ENCODE measurements at regions not wholly inside any gene's neighbourhood (a gene's known extent, or its start where the extent isn't known, plus 50 kb on each side); places are given as distances from the start of the nearest gene placed in this dataset.
"Not testable (repeated sequence)": the region's sequence is repeated elsewhere in the genome, so short reads cannot be mapped to it uniquely, and the experiment has no call there.

DNA sequence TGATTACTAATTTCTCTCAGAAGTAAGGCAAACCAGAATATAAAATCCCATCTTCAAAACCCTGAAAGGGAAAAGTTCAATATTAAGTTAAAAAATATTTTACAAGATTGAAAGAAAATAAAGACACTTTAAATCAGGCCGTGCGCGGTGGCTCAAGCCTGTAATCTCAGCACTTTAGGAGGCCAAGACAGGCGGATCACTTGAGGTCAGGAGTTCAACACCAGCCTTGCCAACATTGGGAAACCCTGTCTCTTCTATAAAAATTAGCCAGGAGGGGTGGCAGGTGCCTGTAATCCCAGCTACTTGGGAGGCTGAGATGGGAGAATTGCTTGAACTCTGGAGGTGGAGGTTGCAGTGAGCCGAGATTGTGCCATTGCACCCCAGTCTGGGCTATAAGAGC is 364.6 kb upstream of the PIK3R1 start:
- not testable (repeated sequence) for DNase-seq (ENCODE audit: low read depth, low spot score); H3K27ac ChIP-seq

DNA sequence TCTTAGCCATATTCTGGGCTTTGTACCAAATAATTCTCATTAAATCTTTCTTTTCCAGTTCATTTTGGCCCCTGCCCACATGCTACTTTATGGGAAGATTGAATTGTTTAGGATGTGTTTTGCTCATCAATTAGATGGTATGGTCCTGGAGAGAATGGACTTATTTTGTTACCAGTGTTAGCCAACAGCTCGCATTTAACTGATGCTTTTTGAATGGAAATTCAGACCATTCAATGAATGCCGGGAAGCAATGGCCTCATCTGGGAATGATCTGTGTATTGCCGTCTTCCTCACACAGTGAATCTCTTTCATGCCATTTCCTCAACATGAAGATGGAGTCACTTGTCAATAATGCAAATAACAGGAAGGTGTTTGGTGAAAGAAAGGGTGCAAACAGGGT is 370.6 kb upstream of the PIK3R1 start:
- DNase-seq (ENCODE audit: low read depth, low spot score), result no peak
- no peak overlapping the region for H3K27ac ChIP-seq

DNA sequence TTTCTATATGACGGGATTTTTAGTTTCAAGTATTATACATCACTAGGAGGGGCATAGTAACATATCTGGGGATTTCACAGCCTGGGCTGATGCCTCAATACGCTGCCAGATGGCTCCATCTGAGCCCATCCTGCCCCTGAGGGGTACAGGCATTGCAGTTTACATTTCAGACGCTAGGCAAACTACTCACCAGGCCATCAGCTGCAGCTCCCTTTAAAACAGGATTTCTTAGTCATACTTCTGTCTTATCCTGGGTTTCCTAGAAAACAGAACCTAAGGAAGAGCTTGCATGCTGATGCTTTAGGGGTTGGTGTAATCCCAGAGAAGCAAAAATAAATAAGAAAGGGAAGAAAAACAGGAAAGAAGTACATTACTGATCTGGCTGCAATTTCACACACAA is 372.8 kb upstream of the PIK3R1 start:
- DNase-seq (ENCODE audit: low read depth, low spot score), result no peak
- H3K27ac ChIP-seq, result no peak overlapping the region

DNA sequence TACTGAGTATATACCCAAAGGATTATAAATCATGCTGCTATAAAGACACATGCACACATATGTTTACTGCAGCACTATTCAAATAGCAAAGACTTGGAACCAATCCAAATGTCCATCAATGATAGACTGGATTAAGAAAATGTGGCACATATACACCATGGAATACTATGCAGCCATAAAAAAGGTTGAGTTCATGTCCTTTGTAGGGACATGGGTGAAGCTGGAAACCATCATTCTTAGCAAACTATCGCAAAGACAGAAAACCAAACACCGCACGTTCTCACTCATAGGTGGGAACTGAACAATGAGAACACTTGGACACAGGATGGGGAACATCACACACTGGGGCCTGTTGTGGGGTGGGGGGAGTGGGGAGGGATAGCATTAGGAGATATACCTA is 378.3 kb upstream of the PIK3R1 start:
- not testable (repeated sequence) for H3K27ac ChIP-seq; DNase-seq (ENCODE audit: low read depth, low spot score)

DNA sequence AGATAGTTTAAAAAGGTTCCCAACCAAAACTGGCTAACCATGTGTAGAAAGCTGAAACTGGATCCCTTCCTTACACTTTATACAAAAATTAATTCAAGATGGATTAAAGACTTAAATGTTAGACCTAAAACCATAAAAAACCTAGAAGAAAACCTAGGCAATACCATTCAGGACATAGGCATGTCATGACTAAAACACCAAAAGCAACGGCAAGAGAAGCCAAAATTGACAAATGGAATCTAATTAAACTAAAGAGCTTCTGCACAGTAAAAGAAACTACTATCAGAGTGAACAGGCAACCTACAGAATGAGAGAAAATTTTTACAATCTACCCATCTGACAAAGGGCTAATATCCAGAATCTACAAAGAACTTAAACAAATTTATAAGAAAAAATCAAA is 379.1 kb upstream of the PIK3R1 start:
- not testable (repeated sequence) for DNase-seq (ENCODE audit: low read depth, low spot score); H3K27ac ChIP-seq

DNA sequence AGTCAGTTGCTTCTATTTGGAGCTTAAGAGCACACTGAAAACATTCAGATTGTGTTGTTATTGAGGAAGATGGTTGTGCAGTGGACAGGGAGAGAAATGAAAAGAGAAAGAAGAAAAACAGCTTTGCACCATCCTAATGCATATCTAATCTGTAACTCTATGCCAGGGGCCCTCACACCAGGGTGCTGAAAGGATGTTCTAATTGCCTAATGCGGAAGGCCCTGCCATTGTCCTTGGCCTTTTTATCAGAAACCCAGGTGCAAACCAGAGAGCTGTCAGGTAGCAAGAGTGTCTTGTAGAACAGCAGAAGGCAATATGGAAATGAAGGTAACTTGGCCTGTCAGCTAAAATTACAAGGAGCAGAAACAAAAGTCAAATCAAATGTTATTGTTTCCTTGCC is 384.5 kb upstream of the PIK3R1 start:
- no peak for DNase-seq (ENCODE audit: low read depth, low spot score)
- no peak overlapping the region for H3K27ac ChIP-seq

DNA sequence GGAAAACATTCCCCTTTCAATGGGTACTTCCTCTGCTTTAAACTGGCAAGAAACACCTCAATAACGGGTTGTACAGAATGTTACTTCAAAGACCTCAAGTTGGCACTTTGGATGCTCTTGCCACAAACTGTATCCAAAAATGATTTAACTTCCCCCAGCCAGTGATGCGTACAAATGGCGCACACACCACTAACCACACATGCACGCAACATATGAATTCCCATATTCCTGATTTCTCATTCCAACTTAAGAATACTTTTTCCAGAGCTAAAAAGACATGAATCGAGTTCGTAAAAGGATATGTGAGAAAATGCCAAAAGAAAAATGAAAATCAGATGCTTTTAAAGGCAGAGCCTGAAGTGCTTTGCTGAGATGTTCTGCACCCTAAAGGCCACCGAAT is 388.0 kb upstream of the PIK3R1 start:
- no peak for DNase-seq (ENCODE audit: low read depth, low spot score)
- no peak overlapping the region for H3K27ac ChIP-seq

DNA sequence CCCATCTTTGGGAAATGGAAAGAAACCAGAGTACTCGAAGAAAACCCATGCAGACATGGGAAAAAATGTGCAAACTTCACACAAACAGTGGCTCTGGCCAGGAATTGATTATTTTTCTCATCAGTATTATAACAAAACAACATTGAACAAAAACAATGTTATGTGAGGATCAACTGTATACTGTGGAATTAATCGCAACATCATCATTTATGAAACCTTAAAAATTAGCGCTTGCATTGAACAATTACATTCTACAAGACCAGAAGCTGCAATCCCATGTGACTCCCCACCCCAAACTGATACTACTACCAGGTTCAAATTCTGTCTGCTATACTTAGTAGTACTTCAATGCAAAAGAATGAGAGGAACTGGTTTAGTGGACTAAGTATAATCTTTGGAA is 390.7 kb upstream of the PIK3R1 start:
- DNase-seq (ENCODE audit: low read depth, low spot score), result no peak
- no peak overlapping the region for H3K27ac ChIP-seq

DNA sequence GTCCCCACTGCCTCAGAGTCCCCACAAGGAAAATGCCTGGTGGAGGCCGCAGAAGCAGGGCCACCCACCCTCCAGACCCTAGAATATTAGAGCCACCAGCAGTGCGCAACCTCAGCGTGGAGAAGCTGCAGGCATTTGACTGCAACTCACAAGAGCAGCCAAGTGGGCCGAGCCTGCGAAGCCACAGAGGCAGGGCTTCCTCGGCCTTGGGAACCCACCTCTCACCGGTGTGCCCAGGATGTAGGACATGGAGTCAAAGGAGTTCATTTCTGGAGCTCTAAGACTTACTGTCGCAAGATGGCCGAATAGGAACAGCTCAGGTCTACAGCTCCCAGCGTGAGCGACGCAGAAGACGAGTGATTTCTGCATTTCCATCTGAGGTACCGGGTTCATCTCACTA is 397.9 kb upstream of the PIK3R1 start:
- no peak overlapping the region for H3K27ac ChIP-seq
- no peak for DNase-seq (ENCODE audit: low read depth, low spot score)

DNA sequence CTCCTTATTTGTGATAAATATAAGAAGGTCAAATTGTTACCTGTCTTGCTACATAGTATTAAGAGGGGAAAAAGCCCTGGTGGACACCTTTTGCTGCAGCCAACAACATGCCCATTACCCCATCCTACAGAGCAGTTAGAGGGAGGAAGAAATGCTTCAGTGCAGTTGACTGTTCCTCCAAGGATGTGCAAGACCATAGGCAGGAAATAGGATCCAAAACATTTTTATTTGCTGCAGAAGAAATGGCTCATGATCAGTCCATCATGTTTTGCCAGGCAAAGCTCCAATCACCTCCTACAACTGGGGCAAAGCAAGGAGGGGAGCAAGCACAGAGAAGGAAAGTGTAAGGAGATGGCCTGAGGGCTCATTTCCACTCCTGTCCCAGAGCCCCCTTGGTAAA is 399.1 kb upstream of the PIK3R1 start:
- DNase-seq (ENCODE audit: low read depth, low spot score), result no peak
- H3K27ac ChIP-seq, result peak overlapping the region; percentile 55

DNA sequence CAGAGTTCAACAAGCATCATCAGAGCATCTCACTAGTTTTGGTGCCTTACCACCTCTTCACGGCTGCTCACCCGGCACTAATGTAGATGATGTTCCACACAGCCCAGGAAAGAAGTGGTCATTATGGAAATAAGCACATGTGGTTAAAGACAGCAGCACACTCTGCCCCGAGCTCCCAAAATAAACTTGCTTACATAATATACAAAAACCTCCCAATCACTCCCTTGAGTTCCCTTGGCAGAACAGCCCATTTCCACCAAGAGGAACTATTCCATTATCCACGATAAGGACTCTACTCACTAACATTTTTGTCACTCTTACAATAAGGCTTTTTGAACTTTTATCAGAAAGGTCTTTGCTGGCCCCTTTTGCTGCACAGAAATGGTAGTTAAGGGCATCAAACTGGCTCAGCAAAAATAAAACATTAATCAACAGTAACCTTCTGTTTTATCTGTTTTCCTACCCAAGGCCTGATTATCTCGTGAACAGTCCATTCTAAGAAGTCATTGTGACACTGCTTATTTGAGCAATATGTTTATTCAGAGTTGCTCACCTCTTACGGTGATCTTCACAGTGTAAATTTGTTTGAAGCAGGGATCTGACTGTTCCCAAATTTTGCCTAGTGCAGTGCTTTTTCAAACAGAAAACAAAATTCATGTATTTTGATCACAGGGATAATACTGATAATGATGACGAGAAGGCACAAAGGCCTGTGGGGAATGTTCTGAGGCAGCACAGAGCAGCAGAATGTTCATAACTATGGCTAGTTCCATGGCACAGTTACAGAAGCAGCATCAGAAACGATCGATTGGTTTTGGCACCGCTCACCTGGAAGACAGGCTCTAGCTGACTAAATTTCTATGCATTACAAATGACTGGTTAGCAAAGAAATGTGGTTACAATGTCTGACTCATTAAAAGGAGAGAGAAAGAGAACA is 399.8 kb upstream of the PIK3R1 start:
- H3K27ac ChIP-seq, result peak overlapping the region; percentile 55
- DNase-seq (ENCODE audit: low read depth, low spot score), result peak; percentile 58

DNA sequence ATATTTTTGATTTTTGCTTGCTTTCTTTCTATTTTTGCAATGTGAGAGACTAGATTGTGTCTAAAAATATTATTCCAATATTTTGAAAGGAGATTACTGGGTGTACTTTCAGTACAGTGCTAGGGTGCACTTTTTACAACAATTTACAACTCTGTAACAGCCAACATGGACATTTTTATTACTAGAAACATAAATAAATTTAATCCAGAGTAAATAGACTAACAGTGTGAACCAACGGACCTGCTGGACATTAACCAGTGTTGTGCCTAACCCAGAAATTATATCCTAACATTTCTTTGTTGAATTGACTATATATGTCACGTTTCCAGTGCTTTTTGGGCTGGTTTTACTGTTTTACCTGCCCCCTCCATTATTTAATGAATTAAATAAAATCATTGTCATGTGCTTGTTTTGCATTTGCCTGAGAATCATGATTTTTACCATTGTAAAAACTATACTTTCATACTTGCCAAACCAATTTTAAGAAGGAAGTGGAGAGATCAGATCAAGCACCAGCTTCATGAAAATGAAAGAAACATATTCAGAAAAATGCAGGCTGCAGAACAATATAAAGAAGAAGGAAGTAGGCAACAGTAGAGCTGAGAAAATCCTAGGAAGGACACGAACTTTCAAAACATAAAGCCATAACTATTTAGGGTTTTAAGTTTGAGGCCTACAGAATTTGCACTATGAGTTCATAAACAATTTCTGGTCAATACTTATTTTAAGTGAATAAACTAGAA is 400.8 kb upstream of the PIK3R1 start:
- DNase-seq (ENCODE audit: low read depth, low spot score), result no peak
- no peak overlapping the region for H3K27ac ChIP-seq

DNA sequence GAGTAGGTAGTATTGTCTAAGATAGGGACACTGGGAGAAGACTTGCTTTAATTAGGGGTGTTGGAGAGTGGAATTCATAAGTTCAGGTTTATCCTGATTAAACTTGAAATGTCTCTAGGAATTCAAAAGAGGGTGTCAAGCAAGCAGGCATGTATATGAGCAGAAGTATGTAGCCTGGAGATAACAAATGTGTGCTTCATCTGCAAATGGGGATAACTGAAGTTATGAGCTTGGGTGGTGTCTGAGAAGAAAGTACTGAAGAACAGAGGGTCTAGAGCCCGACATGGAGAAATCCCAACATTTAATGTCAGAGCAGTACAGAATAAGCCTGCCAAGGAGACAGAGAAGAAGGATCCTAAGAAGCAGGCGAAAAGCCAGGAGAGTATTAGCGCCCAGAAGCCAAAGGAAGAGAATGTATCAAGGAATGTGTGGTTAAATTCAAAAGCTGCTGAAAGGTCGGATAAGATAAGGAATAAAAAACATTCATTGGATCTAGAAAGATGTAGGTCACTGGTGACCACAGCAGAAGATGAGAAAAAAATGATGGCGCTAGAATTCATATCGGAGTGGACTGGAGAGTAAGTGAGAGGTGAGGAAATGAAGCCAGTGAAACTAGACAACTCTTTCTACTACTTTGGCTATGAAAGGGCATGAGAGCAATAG is 401.5 kb upstream of the PIK3R1 start:
- no peak for DNase-seq (ENCODE audit: low read depth, low spot score)
- H3K27ac ChIP-seq, result no peak overlapping the region

DNA sequence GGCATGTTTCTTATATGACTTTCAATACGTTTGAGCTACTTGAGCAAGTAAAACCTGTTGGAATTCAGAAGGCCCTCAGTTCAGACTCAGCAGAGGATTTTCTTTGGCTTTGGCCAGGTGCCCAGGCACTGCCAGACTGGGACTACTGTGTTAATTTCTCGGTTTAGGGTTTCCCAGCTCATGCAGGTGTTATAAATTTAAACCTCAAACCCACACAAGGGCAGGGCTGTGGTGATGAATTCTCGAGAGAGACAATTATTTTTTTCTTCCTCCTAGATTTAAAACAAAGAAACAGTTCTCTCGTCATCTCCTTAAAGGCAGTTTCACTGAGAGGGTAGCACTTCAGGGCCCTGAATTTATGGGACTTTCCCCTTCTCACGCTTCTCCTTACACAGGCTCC is 406.0 kb upstream of the PIK3R1 start:
- no peak for DNase-seq (ENCODE audit: low read depth, low spot score)
- no peak overlapping the region for H3K27ac ChIP-seq

DNA sequence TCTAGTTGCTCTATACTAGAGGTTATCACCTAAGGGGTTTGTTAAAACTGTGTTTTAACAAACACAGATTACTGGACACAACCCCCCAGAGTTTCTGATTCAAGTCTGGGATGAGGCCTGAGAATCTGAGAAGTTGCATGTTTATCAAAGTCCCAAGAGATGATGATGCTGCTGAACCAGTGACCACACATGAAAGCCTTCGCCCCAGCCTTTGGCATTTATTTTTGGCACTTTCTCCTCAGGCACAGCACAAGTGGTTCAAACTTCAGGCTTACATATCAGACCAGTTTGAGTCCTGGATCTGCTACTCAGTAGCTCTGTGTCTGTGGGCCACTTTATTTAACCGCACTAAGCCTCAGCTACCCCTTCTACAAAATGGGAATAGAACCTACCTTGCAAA is 407.2 kb upstream of the PIK3R1 start:
- DNase-seq (ENCODE audit: low read depth, low spot score), result no peak
- H3K27ac ChIP-seq, result no peak overlapping the region

DNA sequence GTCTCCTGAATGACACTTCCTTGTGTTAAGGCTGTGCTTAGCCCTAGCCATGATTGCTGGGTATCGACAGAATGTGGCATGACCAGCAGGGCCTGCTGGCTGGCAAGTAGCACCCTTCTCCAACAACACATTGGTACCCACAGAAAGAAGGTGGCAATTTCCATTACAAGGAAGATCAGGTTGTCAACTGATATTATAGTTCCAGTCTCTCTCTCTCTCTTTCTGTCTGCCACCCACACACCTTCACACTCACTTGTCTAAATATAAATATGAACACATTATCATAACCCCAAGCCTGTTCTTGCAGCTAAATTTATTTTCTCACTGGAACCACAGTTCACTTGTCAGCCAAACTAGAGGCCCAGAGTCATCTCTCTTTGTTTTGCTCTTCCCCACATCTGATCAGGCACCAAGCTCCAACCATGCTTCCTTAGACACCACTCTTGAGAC is 408.1 kb upstream of the PIK3R1 start:
- H3K27ac ChIP-seq, result no peak overlapping the region
- DNase-seq (ENCODE audit: low read depth, low spot score), result no peak

DNA sequence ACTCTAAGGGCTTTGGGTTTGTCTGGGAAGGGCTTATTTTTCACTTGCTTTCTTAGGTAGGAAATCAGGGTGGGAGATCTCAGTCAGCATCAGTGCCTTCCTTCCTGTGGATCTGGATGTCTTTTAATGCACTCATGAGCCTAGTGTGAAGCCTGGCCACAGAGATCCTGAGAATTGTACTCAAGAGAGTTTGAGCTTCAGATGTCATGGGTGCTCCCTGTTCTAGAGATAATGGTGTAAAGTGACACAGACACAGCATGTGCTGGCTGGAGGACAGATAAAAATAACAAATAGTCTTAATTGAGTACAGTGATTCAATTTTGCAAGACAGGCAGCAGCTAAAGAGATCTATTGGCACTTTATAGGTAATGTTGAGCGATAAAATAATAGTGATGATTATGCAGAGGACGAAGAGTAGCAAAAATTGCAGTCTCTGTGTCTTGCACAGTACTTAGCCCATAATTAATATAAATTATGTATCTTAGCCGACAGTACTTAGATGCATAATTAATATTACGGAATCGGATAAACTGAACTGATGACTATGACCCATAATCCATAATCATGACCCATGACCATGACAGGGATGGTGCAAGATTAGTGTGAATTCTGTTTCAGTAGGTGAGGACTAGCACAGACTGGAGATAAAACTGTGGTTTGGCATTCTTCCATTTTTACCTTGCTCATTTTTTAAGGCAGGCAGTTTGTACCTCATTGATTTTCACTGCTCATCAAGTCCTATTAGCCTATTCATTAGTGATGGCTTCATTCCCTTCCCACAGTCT is 408.7 kb upstream of the PIK3R1 start:
- no peak for DNase-seq (ENCODE audit: low read depth, low spot score)
- no peak overlapping the region for H3K27ac ChIP-seq

DNA sequence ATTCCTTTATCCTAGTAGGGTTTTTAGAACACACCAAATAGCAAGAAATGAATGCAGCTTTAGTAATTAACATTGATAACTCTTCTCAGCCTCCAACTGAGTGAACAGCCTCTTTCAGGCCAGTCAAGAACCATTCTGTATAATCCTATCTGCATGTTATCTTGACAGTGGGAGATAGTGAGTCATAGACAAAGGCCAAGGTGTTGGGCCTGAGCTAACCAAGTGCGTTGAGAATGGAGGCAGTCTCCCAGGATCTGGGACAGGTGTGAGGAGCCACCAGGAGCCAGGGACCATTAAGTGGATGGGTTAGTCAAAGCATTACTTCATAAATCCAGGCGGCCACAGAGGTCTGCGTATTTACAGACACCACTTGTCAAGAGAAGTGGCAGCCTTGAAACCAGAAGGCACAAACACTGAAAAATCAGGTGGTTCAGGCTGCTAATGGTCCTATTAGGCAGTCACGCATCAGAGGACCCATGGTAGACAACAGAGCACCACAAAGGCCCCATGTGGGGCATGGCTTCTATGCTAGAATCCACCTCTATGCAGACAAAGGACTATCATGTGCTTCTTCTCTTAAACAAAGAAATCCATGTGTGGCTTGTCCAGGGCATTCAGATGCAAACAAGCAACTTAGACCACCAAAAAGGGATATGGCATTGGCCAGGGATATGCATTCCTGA is 409.7 kb upstream of the PIK3R1 start:
- no peak for DNase-seq (ENCODE audit: low read depth, low spot score)
- H3K27ac ChIP-seq, result no peak overlapping the region

DNA sequence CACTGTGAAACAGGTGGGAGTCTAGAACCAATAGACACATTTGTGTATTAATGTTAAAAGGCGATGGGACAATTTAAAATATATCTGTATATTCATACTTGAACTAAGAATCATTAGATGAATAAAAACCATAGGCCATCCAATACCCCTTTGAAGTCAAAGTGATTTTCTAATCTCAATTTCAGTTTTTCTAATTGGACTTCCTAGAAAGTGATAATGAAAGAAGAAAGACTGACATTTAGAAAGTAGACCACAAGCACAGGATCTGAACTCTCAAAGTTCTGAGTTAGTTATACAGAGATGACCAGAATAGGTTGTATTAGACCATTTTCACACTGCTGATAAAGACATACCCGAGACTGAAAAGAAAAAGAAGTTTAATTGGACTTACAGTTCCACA is 412.8 kb upstream of the PIK3R1 start:
- DNase-seq (ENCODE audit: low read depth, low spot score), result no peak
- no peak overlapping the region for H3K27ac ChIP-seq
